GM21786 (cell line): ENCODE measurements at regions not wholly inside any gene's neighbourhood (a gene's known extent, or its start where the extent isn't known, plus 50 kb on each side); places are given as distances from the start of the nearest gene placed in this dataset.
"Not testable (repeated sequence)": the region's sequence is repeated elsewhere in the genome, so short reads cannot be mapped to it uniquely, and the experiment has no call there.

Experiments used
- ATAC-seq: cut with Tn5 transposase; IDR thresholded peaks from one replicate; pipeline ENCODE4 v1.9.1; 2021; ENCODE audit not compliant: unreplicated experiment

DNA sequence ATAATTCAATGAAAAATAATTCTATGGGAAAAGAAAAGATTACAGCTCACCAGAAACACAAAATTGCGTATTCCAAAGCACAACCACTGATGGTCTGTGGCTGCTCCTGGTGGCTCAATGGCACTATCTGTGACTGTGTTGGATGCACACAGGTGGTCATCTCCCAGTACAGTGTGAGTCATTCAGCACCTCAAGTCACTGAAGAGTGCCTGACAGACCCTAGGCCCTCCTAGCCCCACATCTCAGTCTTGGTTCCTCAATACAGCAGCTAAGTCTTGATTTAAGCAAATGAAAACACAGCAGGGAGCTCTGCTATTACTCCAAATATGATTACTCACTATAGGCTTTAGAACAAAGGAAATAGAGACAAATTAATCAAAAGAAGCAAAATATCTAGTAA, 233.4 kb upstream of the FRG1 start:
- not testable (repeated sequence) for ATAC-seq

DNA sequence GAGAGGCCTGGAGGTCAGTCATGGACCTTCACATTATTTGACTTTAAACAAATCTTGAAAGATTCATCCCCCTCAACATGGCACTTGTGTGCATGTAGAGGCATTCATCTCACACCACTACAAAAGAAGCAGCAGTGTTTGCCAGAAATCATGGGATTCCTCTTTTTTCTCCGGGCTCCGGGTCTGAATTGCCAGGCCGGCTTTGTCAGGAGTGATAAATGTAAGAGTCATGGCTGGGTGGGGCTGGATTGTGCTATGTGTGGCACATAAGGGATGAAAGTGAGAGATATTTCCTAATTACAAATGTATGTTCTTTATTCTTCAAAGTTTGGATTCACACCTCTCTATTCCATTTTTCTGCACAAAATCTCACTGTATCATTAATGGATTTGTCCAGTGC, 228.7 kb upstream of the FRG1 start:
- ATAC-seq, result not testable (repeated sequence)

DNA sequence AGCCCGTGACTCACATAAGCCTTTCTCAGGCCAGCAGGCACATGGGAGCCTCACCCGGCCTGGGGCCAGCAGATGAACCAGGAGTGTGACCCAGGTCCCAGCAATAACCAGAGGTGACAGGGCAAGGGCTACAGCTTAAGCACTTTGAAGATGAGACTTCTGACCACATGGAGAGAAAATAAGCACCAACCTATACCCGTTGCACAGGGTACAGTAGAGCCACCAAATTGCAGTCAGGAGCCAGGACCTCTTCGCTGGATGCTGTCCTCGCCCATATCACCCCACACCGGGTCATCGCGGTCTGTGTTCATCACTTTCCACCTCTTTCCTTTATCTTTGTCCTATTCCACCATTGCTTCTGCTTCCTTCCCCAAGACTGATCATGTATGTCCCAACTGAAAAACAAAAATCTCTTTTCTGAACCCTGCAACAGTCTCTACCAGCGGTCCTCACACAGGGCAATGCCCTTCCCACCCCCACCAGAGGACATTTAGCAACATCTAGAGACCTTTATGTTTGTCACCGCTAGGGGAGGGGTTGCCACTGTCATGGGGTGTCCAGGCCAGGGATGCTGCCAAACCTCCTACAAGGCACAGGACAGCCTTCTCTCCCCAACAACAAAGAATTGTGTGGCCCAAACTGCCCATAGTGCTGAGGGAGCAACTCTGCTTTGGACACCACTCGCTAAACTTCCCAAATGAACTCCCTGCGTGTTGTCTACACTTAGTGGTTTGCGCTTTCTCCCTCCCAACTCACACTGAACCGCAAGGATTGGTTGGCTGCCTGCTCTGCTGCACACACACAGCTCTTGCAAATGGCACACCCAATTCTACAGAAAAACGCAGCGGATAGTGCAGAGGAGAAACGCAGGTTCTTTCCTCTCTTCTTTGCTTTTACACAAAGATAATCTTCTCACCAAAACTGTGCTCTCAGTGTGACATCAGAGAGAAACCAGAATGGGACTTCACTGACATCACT, 219.4 kb upstream of the FRG1 start:
- not testable (repeated sequence) for ATAC-seq

DNA sequence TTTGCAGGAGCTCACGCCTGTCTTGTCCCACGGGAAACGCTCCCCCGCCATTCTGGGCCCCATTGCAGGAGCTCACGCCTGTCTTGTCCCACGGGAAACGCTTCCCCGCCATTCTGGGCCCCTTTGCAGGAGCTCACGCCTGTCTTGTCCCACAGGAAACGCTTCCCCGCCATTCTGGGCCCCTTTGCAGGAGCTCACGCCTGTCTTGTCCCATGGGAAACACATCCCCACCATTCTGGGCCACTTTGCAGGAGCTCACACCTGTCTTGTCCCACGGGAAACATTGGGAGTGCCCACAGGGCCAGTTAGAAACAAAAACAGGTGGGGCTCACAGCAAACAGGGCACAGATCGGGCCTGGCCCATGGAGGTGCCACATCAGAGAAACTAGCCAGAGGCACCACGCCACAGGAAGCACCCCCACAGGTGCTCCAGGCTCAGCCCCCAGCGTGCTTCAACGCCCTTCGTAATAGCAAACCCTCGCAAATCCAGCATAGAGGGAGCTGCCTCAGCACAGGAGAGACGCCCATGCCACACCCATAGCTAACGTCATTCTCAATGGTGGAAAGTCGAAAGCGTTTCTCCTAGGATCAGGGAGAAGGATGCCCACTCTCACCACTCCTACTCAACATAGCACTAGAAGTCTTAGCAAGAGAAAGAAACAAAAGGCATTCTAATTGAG, 218.2 kb upstream of the FRG1 start:
- not testable (repeated sequence) for ATAC-seq

DNA sequence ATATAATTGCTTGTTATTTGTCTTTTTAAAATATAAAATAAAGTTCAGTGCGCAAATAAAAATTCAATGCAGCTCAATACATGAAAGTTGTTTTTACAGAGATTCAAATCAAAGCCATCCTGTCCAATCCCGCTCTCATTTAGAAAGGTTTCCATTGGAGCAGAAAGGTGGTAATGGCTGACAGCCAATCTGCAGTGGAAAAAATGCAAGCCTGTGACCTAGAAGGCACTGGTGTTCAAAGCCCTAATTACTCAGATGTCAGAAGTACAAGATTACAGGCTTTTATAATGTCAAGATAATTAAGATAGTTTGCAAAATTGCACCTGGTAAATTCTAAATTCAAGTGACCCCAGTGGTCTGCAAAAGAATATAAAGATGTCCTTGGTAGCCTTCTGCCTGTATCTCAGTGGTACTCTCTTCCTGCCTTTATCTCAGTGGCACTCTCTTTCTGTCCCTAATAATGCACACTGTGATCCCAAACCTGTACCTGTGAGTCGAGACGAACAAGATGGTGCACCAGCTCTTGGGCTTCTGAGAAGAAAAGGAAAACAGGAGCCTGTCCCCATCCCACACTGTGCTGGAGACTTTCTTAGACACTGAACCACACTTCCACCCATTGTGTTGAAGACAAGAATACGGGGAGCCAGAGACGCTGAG, 212.6 kb upstream of the FRG1 start:
- ATAC-seq, result not testable (repeated sequence)

DNA sequence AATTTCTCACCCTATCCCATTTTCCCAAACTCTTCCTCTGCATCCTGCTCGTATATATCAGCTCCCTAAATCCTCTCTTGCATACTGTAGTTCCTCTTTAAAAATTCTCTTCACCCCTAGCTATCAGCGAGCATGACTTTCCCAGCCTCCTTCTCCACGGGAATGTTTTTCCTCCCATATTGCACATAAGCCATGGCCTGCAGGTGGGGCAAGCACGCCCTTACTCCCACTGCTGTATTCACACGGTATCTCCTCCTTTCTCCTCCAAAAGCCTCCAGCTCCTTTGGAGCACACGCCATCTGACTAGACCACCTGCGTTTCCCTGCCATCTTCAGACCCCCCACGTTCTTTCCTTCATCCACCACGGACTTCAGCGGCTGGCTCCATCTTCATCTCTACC, 208.7 kb upstream of the FRG1 start:
- not testable (repeated sequence) for ATAC-seq

DNA sequence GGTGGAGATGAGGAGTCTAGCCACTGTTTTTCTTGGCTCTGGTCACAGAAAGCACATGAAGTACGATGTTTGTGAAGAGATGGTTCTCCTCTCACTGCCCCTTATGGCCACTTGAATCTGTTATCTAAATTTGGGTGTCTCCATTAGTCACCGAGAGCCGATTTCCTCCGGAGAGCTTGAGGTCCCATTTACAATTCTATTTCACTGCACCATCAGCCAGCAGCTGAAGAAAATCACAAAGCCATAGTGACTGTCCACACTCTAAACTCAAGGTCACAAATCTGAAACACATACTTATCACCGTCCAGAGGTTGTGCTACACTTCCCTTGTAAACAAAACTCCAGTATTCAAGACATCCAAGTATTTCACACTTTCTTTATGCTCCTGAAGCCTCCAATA, 207.2 kb upstream of the FRG1 start:
- ATAC-seq, result not testable (repeated sequence)

DNA sequence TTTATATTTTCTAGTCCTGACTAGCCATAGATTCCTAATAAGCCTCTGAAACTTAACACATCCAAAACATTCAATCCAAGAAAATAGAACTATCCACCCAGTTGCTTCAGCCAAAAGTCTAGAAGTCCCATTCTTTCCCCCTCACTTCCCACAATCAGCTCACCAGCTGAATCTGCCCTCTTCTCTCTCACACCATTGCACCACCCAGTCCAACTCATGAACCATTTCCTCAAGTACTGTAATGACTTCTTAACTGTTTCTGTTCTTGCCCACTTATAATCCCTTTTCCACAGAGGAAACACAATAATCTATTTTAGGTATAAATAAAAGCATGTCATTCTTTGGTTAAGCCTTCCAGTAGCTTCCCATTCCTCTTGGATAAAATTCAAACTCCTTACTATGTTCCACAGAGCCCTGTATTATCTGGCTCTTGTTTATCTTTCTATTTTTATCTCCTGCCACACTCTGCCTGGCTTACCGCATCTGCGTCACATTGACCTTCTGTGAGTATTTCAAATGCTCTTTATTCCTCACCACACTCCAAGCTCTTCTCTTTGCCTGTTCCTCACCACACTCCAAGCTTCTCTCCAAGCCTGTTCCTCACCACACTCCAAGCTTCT, 205.9 kb upstream of the FRG1 start:
- ATAC-seq, result not testable (repeated sequence)

DNA sequence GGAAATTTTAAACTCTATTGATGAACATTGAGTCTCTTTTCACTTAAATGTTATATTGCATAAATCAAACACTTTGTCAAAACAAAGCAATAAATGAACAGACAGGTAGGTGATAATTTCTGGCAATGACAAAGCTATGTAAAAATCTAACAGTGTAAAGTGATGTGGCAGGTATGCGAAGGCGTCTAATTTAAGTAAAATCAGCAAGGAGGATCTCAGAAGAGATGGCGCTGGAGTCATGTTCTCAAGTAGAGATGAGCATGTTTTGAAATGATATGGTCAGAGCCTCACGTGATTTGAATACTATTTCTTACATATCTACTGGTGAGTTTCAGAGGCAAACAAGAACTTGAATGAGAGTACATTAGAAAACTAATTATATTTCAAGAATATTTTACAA, 204.0 kb upstream of the FRG1 start:
- not testable (repeated sequence) for ATAC-seq

DNA sequence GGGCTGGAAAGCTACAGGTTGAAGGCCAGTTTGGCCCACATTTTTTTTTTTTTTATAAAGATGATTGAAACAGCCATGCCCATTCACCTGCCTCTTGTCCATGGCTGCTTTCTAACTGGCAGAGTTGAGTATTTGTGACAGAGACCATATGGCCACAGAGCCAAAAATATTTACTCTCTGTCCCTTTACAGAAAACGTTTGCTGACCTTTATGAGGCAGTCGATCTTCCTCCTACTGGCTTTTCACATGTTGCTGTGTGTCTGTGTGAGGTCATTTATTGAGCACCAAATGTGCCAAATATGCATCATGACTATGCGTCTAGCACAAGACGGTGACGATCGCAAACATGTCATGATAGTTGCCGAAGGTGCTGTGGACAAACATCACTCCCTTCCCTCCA, 200.6 kb upstream of the FRG1 start:
- ATAC-seq, result not testable (repeated sequence)

DNA sequence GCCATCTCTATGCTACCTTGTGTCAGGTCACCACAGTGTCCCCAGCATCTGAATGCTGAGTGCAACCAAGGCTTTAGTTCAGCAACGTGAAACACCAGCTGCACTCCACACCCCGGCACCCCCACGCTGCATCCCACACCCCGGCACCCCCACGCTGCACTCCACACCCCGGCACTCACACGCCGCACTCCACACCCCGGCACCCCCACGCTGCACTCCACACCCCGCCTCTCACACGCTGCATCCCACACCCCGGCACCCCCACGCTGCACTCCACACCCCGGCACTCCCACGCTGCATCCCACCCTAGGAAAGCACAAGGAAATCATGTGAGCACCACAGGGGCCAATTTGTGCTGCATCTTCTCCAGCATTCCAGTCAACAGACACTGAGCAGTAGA, 199.8 kb upstream of the FRG1 start:
- ATAC-seq, result no peak

DNA sequence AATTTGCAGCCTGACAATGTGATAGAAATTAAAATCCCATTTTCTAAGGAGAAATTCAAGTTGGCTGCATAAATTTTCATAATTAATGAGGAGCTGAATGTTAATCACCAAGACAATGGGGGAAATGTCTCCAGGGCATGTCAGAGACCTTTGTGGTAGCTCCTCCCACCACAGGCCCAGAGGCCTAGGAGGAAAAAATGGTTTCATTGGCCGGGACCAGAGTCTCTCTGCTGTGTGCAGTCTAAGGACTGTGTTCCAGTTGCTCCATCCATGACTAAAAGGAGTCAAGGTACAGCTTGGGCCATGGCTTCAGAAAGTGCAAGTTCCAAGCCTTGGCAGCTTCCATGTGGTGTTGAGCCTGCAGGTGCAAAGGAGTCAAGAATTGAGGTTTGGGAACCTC, 187.6 kb upstream of the FRG1 start:
- not testable (repeated sequence) for ATAC-seq

DNA sequence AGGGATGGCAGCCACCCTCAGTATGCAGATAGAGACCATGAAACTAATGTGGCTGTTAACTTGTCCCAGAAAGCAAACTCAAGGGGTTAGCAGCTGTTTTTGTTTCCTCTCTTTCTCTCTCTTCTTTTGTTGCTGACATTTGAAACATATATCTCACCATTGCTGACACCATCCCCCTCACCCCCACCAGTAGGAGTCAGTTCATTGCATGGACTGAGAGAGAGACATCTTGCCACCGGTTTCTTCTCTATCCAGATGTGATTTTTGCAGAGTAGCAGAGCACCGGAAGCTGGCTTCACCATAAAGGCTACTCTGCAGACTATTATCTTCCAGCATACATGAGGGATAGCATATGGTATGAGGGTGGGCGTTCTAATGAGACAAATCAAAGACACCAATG, 177.1 kb upstream of the FRG1 start:
- ATAC-seq, result no peak

DNA sequence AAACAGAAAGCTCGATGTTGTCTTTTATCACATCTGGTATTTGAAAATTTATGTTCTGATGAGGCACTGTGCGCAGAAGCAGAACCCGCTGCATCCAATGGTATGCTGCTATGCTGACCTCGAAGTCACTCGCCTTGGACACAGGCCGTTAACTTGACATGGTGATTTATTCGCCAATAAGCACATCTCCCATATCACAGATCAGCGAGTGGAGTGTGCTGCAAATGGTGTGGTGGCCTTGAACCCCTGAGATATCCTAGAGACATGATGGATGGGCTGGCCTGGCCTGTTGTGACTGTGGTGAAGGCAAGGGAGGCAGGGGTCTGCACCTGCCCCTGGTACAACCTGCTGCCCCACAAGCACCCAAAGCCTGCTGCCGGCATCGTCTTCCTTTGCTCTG, 175.4 kb upstream of the FRG1 start:
- ATAC-seq, result no peak

DNA sequence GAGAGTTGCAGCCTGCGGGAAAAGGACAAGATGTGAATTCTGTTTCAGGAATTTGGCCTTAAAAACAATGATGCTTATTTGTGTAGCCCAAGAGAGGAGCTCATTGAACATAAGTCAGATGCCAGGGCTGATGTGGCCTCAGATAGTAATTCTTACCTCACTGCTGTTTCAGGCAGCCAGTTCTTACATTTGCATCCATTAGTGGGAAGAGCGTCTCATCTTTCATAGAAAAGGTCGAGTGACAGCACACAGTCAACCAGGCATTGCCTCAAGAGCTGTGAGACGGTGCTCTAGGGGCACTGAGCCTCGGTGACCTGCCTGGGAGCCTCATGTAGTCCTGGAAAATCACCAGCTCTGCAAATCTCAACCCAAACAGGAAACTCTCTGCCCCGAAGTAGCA, 174.9 kb upstream of the FRG1 start:
- ATAC-seq, result no peak

DNA sequence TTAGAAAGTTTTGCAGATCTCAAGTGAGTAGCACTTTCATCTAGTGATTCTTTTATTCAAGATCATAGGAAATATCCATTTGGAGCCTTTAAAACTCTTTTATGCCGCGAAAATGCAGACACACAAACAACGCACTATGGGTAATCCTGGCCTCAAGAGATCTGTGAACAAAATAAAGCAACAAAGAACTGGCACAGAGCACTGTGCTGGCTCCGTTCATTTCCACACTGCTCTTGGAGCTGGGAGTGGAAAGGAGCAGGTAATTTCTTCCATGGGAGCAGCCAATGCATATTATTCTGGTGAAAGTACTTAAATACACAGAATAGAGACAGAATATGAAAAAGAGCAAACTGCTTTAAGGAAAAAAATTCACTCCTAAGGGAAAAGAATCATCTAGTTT, 172.7 kb upstream of the FRG1 start:
- ATAC-seq, result no peak

DNA sequence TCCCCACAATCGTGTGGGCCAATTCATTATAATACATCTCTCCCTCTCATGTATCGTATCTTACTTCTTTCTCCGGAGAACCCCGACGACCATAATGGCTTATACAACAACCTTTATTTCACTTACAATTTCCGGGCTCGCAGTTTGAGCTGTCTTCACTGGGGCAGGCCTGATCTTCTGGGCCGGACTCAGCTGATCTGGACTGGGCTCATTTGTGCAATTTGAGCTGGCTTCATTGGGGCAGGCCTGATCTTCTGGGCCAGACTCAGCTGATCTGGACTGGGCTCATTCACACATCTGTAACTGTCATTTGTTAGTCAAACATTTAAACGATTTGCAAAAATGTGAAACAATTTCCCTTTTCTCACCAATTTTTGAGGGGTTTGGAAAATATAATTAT, 171.5 kb upstream of the FRG1 start:
- ATAC-seq, result no peak

DNA sequence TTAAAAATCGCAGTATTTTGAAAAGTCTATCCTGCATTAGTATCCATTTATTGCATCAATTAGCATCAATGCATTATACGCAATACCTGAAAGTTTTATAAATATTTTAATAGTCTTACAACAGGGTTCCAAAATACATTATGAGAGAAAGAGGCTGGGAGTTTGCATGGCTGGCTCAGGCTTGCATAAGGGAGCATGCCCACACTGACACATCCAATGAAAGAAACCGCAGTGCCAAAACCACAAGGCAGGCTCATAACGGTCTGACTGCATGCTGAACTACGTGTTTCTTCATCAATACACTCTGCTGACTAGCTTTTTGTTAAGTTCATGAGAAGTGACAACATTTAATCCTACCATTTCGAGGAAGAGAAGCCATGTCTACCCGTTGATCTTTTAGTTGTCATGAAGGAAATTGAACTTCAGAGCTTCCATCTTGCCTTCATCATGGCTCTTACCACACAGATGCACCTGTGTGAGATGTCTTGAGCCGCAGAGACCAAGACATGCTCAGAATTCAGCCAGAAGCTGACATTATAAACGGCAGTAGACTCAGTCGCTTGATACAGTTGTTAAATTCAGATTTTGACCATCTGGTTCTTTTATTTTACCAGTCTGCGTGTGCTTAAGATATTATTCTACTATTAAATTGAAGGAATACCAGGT, 168.8 kb upstream of the FRG1 start:
- no peak for ATAC-seq

DNA sequence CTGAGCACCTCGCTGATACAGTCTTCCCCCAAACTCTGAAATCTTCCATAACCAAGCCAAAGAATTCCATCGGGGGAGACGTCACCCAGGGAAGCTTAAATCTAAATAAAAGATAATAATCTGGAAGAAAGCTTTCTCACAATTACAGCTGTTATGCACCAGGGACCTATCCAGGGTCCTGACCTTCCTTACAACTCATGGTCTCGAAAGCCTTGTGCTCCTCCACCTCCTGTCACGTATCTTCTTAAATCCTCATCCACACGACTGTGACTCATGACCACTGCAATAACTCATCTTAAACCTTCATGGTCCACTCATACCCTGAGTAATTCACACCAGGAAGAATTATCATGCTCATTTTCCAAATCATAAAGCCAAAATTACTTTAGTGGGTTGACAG, 166.8 kb upstream of the FRG1 start:
- no peak for ATAC-seq

DNA sequence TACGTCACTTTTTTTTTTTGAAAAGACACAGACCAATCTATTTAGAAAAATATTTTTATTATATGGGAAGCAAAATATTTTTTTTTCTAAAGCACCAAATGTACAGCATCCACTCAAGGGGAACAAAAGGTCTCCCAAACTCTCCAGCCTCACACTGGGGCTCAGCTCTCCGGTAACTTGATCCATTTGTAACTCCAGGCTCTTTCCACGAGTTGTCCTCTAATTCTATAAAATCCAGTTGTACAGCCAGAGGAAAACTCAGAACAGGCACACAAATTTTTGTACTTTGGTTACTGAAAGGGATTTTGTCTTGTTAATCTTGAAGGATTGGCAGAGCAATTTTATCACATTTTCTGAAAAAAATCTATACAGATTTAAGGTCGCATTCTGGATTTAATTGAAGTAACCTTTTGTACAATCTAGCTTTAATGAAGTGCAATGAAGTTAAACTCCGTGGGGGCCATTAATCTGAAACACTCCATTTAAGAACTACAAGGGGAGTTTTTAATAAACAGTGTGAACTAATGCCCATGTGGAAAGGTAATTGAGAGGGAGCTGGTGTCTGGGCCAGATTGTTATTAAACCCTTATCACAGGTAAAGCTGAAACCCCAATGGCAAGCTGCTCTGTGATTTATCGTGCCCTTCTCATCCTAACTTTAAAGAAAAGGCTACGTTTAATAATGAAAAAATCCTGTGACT, 161.2 kb upstream of the FRG1 start:
- no peak for ATAC-seq
